GM19328 (cell line): ENCODE measurements at regions not wholly inside any gene's neighbourhood (a gene's known extent, or its start where the extent isn't known, plus 50 kb on each side); places are given as distances from the start of the nearest gene placed in this dataset.
"Not testable (repeated sequence)": the region's sequence is repeated elsewhere in the genome, so short reads cannot be mapped to it uniquely, and the experiment has no call there.

Experiments
- ATAC-seq: cut with Tn5 transposase; IDR thresholded peaks from one replicate; pipeline ENCODE4 v1.9.1; 2021; ENCODE audit warnings: mild to moderate bottlenecking, moderate library complexity; ENCODE audit not compliant: unreplicated experiment

GRCh38 chr13:78876915-78877549 lies 218.1 kb upstream of the OBI1 start:
- no peak for ATAC-seq

GRCh38 chr13:78875792-78876580 lies 217.0 kb upstream of the OBI1 start:
- ATAC-seq = peak; percentile 69

- ATAC-seq = no peak
Measured at GRCh38 chr13:78868991-78869390, 210.0 kb upstream of the OBI1 start.

- no peak for ATAC-seq
Measured at GRCh38 chr13:78867655-78868054, 208.7 kb upstream of the OBI1 start.

- not testable (repeated sequence) for ATAC-seq
Measured at GRCh38 chr13:78866076-78866475, 207.1 kb upstream of the OBI1 start.

- ATAC-seq = no peak
Measured at GRCh38 chr13:78862446-78862845, 203.5 kb upstream of the OBI1 start.

GRCh38 chr13:78852709-78853108 lies 193.8 kb upstream of the OBI1 start:
- no peak for ATAC-seq

GRCh38 chr13:78845656-78846365 lies 186.9 kb upstream of the OBI1 start:
- no peak for ATAC-seq

GRCh38 chr13:78844106-78844505 lies 185.2 kb upstream of the OBI1 start:
- ATAC-seq = no peak

GRCh38 chr13:78841358-78841963 lies 182.5 kb upstream of the OBI1 start:
- no peak for ATAC-seq

GRCh38 chr13:78836238-78836784 lies 177.4 kb upstream of the OBI1 start:
- no peak for ATAC-seq

- ATAC-seq = no peak
Measured at GRCh38 chr13:78832461-78832860, 173.5 kb upstream of the OBI1 start.

- no peak for ATAC-seq
Measured at GRCh38 chr13:78830508-78830907, 171.6 kb upstream of the OBI1 start.

- no peak for ATAC-seq
Measured at GRCh38 chr13:78829821-78830220, 170.9 kb upstream of the OBI1 start.

GRCh38 chr13:78827471-78827870 lies 168.5 kb upstream of the OBI1 start:
- no peak for ATAC-seq

GRCh38 chr13:78826936-78827335 lies 168.0 kb upstream of the OBI1 start:
- no peak for ATAC-seq

- ATAC-seq = no peak
Measured at GRCh38 chr13:78826312-78826711, 167.4 kb upstream of the OBI1 start.

- no peak for ATAC-seq
Measured at GRCh38 chr13:78820541-78820940, 161.6 kb upstream of the OBI1 start.

GRCh38 chr13:78816592-78816991 lies 157.6 kb upstream of the OBI1 start:
- no peak for ATAC-seq

- ATAC-seq = no peak
Measured at GRCh38 chr13:78816154-78816553, 157.2 kb upstream of the OBI1 start.

- ATAC-seq = no peak
Measured at GRCh38 chr13:78806457-78806856, 147.5 kb upstream of the OBI1 start.
